GM12892 (cell line): ENCODE measurements at regions not wholly inside any gene's neighbourhood (a gene's known extent, or its start where the extent isn't known, plus 50 kb on each side); places are given as distances from the start of the nearest gene placed in this dataset.

ENCODE experiments used
- POLR2A ChIP-seq: IDR thresholded peaks from 2 replicates; pipeline ENCODE4 v1.6.1; 2011; ENCODE audit warnings: low read depth, low read length, control low read depth
- POLR2AphosphoS5 ChIP-seq: IDR thresholded peaks from 2 replicates; pipeline ENCODE4 v1.6.1; 2011; ENCODE audit warnings: low read depth, low read length, control low read depth
- TAF1 ChIP-seq: IDR thresholded peaks from 2 replicates; pipeline ENCODE4 v1.6.1; 2011; ENCODE audit warnings: low read depth, mild to moderate bottlenecking, control low read depth, low read length, borderline replicate concordance

- TF ChIP-seq POLR2AphosphoS5 (no peak), POLR2A (no peak), TAF1 (no peak)
Observed at GRCh38 chr5:54397420-54397819, 58.1 kb upstream of the HSPB3 start.
